ENCODE measurements at regions not wholly inside any gene's neighbourhood (a gene's known extent, or its start where the extent isn't known, plus 50 kb on each side); places are given as distances from the start of the nearest gene placed in this dataset.

GRCh38 chr1:82628887-82629286, 828.2 kb downstream of the ADGRL2 start:
- Histone ChIP-seq H3K27ac (no peak overlapping the region), H3K36me3 (ENCODE audit: insufficient read depth, low read length) (no peaks in the 10 kb centered on the region), H3K9ac (ENCODE audit: insufficient read length) (no peak overlapping the region), H3K9me3 (ENCODE audit: low read depth, low read length) (no peaks in the 10 kb centered on the region), H3K4me3 (no peak overlapping the region)
- TF ChIP-seq POLR2AphosphoS5 (IDR thresholded peaks at IDR 0.05; ENCODE audit: borderline replicate concordance, low read depth, low read length) (no peak), EZH2 (IDR thresholded peaks at IDR 0.05) (no peak)
- DNase-seq (ENCODE audit: low read depth, low spot score) = no peak

DNA sequence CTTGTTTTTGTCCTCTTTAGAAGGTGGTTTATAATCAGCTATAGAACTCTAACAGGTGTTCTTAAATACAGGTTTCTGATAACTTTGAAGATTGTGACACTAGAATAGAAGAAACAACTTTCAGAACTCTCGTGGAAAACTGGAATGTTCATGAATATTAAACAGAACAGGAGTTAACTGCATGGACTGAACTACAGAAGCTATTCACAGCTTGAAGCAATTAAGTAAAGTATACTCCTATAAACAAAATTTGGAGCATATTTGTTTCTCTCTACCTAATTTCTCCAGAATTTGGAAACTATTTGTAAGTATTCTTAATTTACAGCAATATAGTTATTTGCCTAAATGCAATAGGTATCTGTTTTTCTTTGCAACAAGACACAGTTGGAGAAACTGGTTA, 824.8 kb downstream of the ADGRL2 start:
- Histone ChIP-seq H3K4me3 (no peak overlapping the region), H3K9me3 (ENCODE audit: low read depth, low read length) (no peaks in the 10 kb centered on the region), H3K27ac (no peak overlapping the region), H3K36me3 (ENCODE audit: insufficient read depth, low read length) (no peaks in the 10 kb centered on the region), H3K9ac (ENCODE audit: insufficient read length) (no peak overlapping the region)
- TF ChIP-seq POLR2AphosphoS5 (IDR thresholded peaks at IDR 0.05; ENCODE audit: borderline replicate concordance, low read depth, low read length) (no peak), EZH2 (IDR thresholded peaks at IDR 0.05) (no peak), FOXP2 (optimal IDR thresholded peaks at IDR 0.05; ENCODE audit: control extremely low read depth, extremely low read length, insufficient read depth) (no peak)
- DNase-seq (ENCODE audit: low read depth, low spot score) = no peak

DNA sequence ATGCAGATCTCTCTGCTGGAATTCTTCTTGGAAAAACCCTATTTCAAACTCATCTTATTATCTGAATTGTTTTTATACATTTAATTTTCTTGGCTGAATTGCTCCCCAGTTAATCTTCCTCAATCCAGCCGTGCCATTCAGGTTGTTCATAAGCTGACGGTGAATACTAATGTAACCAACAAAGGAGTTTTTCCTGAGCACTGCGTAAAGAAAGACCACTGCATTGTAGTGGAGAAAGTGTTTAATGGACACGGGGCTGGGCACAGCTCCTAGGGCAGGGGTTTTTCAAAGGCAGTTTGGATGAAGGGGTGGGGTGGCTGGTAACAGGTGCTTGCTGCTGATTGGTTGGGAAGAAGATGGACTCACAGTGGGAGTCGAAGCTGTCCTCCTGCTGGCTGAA, 820.3 kb downstream of the ADGRL2 start:
- no peak overlapping the region for H3K27ac ChIP-seq
- no peak overlapping the region for H3K4me3 ChIP-seq
- no peak overlapping the region for H3K9ac ChIP-seq (ENCODE audit: insufficient read length)
- no peak for TF ChIP-seq EZH2 (IDR thresholded peaks at IDR 0.05)
- TF ChIP-seq POLR2AphosphoS5 (IDR thresholded peaks at IDR 0.05; ENCODE audit: borderline replicate concordance, low read depth, low read length) = no peak
- no peak for TF ChIP-seq FOXP2 (optimal IDR thresholded peaks at IDR 0.05; ENCODE audit: control extremely low read depth, extremely low read length, insufficient read depth)
- DNase-seq (ENCODE audit: low read depth, low spot score) = no peak
- no peaks in the 10 kb centered on the region for H3K9me3 ChIP-seq (ENCODE audit: low read depth, low read length)
- H3K36me3 ChIP-seq (ENCODE audit: insufficient read depth, low read length) = no peaks in the 10 kb centered on the region

DNA sequence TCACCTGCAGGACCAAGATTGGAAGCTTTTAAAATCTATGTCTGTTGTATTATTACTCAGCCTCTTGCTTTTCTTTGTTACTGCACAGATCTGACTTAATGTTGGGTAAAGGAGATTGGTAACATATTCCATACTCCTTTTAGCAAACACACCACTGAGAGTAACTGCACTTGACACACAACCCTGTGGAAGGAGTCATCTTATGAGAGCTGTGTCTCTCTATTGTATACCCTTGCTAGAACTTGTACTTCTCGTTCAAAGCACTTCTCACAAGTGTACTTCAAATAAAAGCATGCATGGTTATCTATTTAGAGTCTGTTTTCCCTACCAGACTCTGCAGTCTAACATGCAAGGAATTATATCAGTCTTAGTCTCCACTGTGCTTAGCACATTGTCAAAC, 813.4 kb downstream of the ADGRL2 start:
- H3K36me3 ChIP-seq (ENCODE audit: insufficient read depth, low read length) = no peaks in the 10 kb centered on the region

DNA sequence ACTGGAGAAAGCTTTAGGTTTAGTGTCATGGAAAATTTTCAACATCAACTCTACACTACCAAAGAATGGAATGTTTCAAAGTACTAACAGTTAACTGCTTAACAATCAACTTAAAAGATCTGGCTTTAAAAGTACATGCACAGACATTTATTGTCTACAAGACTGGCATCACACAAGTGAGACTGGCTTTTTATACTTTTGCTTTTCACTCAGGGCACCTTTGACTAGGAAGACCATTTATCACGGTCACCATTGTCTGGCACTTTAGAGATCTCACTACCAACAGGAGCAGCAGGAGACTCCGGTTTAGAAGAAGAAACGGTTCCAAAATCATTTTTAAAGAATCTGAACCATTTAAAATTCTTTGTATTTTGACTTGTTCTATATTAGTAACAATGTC, 812.3 kb downstream of the ADGRL2 start:
- no peak for TF ChIP-seq POLR2AphosphoS5 (IDR thresholded peaks at IDR 0.05; ENCODE audit: borderline replicate concordance, low read depth, low read length)
- TF ChIP-seq FOXP2 (optimal IDR thresholded peaks at IDR 0.05; ENCODE audit: control extremely low read depth, extremely low read length, insufficient read depth) = no peak
- TF ChIP-seq EZH2 (IDR thresholded peaks at IDR 0.05) = no peak
- H3K36me3 ChIP-seq (ENCODE audit: insufficient read depth, low read length) = no peaks in the 10 kb centered on the region
- no peaks in the 10 kb centered on the region for H3K9me3 ChIP-seq (ENCODE audit: low read depth, low read length)
- no peak overlapping the region for H3K27ac ChIP-seq
- no peak overlapping the region for H3K4me3 ChIP-seq
- no peak overlapping the region for H3K9ac ChIP-seq (ENCODE audit: insufficient read length)
- no peak for DNase-seq (ENCODE audit: low read depth, low spot score)

More for the DNA sequence above, 813.4 kb downstream of the ADGRL2 start:
- Histone ChIP-seq H3K27ac (no peak overlapping the region), H3K4me3 (no peak overlapping the region), H3K9ac (ENCODE audit: insufficient read length) (no peak overlapping the region), H3K9me3 (ENCODE audit: low read depth, low read length) (no peaks in the 10 kb centered on the region)
- TF ChIP-seq FOXP2 (optimal IDR thresholded peaks at IDR 0.05; ENCODE audit: control extremely low read depth, extremely low read length, insufficient read depth) = no peak
- TF ChIP-seq EZH2 (IDR thresholded peaks at IDR 0.05) = no peak
- no peak for TF ChIP-seq POLR2AphosphoS5 (IDR thresholded peaks at IDR 0.05; ENCODE audit: borderline replicate concordance, low read depth, low read length)
- no peak for DNase-seq (ENCODE audit: low read depth, low spot score)

GRCh38 chr1:82606546-82606945, 805.8 kb downstream of the ADGRL2 start:
- Histone ChIP-seq H3K9ac (ENCODE audit: insufficient read length) (no peak overlapping the region), H3K4me3 (no peak overlapping the region), H3K36me3 (ENCODE audit: insufficient read depth, low read length) (no peaks in the 10 kb centered on the region), H3K27ac (no peak overlapping the region), H3K9me3 (ENCODE audit: low read depth, low read length) (no peaks in the 10 kb centered on the region)
- TF ChIP-seq EZH2 (IDR thresholded peaks at IDR 0.05) = no peak
- TF ChIP-seq FOXP2 (optimal IDR thresholded peaks at IDR 0.05; ENCODE audit: control extremely low read depth, extremely low read length, insufficient read depth) = no peak
- no peak for TF ChIP-seq POLR2AphosphoS5 (IDR thresholded peaks at IDR 0.05; ENCODE audit: borderline replicate concordance, low read depth, low read length)
- no peak for DNase-seq (ENCODE audit: low read depth, low spot score)

- H3K4me3 ChIP-seq = no peak overlapping the region
- DNase-seq (ENCODE audit: low read depth, low spot score) = no peak
These were observed 803.8 kb downstream of the ADGRL2 start for GRCh38 chr1:82604524-82604923.

DNA sequence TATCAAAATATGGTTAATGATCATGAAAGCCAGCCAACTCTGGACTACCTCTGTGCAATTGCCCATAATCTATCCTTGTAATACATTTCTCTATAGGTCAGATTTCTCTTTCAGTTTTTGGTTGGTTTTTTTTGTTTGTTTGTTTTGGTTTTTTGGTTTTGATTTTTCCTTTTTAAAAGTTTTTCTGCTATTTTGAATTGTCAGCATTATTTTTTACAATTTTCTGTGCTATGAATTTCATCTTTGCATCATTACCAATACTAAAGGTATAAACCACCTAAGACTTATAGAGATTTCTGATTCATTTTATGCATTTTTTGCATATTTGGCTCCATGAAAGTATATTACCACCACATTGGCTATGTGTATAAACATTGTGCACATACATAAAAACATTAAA, 799.6 kb downstream of the ADGRL2 start:
- Histone ChIP-seq H3K36me3 (ENCODE audit: insufficient read depth, low read length) (no peaks in the 10 kb centered on the region), H3K4me3 (no peak overlapping the region), H3K27ac (no peak overlapping the region), H3K9me3 (ENCODE audit: low read depth, low read length) (no peaks in the 10 kb centered on the region), H3K9ac (ENCODE audit: insufficient read length) (no peak overlapping the region)
- TF ChIP-seq FOXP2 (optimal IDR thresholded peaks at IDR 0.05; ENCODE audit: control extremely low read depth, extremely low read length, insufficient read depth) (no peak), EZH2 (IDR thresholded peaks at IDR 0.05) (no peak), POLR2AphosphoS5 (IDR thresholded peaks at IDR 0.05; ENCODE audit: borderline replicate concordance, low read depth, low read length) (no peak)
- no peak for DNase-seq (ENCODE audit: low read depth, low spot score)

More at GRCh38 chr1:82604524-82604923, 803.8 kb downstream of the ADGRL2 start:
- Histone ChIP-seq H3K9me3 (ENCODE audit: low read depth, low read length) (no peaks in the 10 kb centered on the region), H3K36me3 (ENCODE audit: insufficient read depth, low read length) (no peaks in the 10 kb centered on the region), H3K27ac (no peak overlapping the region), H3K9ac (ENCODE audit: insufficient read length) (no peak overlapping the region)
- TF ChIP-seq EZH2 (IDR thresholded peaks at IDR 0.05) (no peak), POLR2AphosphoS5 (IDR thresholded peaks at IDR 0.05; ENCODE audit: borderline replicate concordance, low read depth, low read length) (no peak), FOXP2 (optimal IDR thresholded peaks at IDR 0.05; ENCODE audit: control extremely low read depth, extremely low read length, insufficient read depth) (no peak)

DNA sequence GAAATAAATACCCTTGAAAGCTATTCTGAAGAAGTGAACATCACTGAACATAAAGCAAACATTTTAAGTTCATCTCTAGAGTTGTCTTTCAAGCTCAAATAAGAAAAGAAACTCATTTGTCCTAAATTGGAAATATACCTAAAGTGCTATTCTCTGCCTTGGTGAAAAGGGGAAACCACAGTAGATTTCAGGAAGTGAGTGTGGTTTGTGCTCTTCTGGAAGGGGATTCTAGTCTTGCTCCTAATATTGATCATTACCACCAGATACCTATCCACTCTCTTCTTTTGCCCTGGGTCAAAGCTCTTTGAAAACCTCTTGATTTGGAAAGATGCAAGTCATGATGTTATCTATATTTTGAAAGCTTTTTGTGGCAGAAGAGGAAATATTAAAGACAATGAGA, 798.1 kb downstream of the ADGRL2 start:
- DNase-seq (ENCODE audit: low read depth, low spot score) = no peak
- H3K4me3 ChIP-seq = no peak overlapping the region; the same call in 1 of the 2 replicates
- H3K9ac ChIP-seq (ENCODE audit: insufficient read length) = no peak overlapping the region
- no peak overlapping the region for H3K27ac ChIP-seq
- no peaks in the 10 kb centered on the region for H3K36me3 ChIP-seq (ENCODE audit: insufficient read depth, low read length)
- no peaks in the 10 kb centered on the region for H3K9me3 ChIP-seq (ENCODE audit: low read depth, low read length)
- no peak for TF ChIP-seq POLR2AphosphoS5 (IDR thresholded peaks at IDR 0.05; ENCODE audit: borderline replicate concordance, low read depth, low read length)
- TF ChIP-seq EZH2 (IDR thresholded peaks at IDR 0.05) = no peak
- no peak for TF ChIP-seq FOXP2 (optimal IDR thresholded peaks at IDR 0.05; ENCODE audit: control extremely low read depth, extremely low read length, insufficient read depth)

All from SK-N-MC (cell line).